HG03520 (cell line): ENCODE measurements at regions not wholly inside any gene's neighbourhood (a gene's known extent, or its start where the extent isn't known, plus 50 kb on each side); places are given as distances from the start of the nearest gene placed in this dataset.

Source experiments
- ATAC-seq: cut with Tn5 transposase; IDR thresholded peaks from one replicate; pipeline ENCODE4 v1.9.1; 2021; ENCODE audit warnings: mild to moderate bottlenecking, moderate library complexity; ENCODE audit not compliant: unreplicated experiment

DNA sequence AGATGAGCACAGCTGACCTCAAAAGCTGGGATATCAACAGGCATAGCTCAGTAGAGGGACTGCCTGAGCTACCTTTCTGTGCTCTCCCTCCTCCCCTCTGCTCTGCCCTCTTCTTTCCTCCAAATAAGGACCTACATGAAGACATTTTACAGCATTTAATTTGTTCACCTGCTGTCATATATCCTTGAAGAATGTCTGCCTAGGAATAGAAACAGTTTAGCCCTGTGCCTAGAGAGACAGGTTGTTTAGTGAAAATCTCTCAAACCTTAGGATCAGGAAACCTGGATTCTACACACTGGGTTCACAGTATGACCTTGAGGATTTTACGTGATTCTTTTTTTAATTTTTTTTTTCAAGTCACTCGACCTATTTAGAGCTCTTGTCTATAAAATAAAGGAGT is 213.0 kb upstream of the SETBP1 start:
- ATAC-seq = no peak

GRCh38 chr18:44473394-44474066 is 207.2 kb upstream of the SETBP1 start:
- ATAC-seq = no peak

- no peak for ATAC-seq
Observed at GRCh38 chr18:44474067-44474411, 206.6 kb upstream of the SETBP1 start.

GRCh38 chr18:44474591-44474990 is 206.1 kb upstream of the SETBP1 start:
- ATAC-seq = no peak

- no peak for ATAC-seq
Observed at GRCh38 chr18:44482761-44483160, 197.9 kb upstream of the SETBP1 start.

GRCh38 chr18:44495151-44495550 is 185.5 kb upstream of the SETBP1 start:
- ATAC-seq = no peak

DNA sequence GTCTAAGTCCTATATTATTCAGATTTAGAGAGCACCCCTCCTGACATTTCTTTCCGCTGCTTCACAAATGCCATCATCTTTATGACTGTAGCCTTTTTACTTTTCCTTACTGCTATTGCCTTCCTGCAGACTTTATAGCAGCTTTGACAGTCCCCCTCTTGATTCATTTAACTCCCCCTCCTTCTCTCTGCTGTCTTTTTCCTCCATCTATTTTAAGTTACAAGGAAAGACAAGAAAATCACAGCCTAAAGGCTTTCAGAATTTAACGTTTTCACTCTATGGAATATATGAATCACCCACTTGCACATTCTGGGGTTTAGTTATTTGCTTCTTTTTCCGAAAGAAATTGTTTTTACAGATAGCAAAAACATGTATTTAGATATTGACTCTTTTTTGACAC is 183.4 kb upstream of the SETBP1 start:
- ATAC-seq = no peak

- ATAC-seq = no peak
Observed at GRCh38 chr18:44497757-44498490, 182.8 kb upstream of the SETBP1 start.

- no peak for ATAC-seq
Observed at GRCh38 chr18:44500808-44501610, 179.7 kb upstream of the SETBP1 start.

GRCh38 chr18:44502221-44502620 is 178.5 kb upstream of the SETBP1 start:
- no peak for ATAC-seq

GRCh38 chr18:44502790-44503189 is 177.9 kb upstream of the SETBP1 start:
- no peak for ATAC-seq

DNA sequence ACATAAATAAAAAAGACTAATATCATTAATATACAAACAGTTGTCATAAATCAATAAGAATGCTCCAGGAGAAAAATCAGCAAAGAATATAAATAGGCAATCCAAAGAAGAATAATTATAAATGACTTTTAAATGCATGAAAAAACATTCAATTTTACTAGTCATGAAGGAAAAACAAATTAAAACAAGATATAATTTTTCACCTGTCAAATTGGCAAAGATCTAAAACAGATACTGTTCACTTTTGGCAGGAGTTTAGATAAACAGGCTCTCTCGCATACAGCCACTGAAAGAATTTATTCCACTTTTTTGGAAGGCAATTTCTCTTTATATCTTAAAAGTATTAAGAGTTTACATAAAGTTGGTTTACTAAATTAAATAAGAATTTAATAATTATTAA is 176.8 kb upstream of the SETBP1 start:
- ATAC-seq = no peak

- ATAC-seq = no peak
Observed at GRCh38 chr18:44507729-44508325, 172.9 kb upstream of the SETBP1 start.

DNA sequence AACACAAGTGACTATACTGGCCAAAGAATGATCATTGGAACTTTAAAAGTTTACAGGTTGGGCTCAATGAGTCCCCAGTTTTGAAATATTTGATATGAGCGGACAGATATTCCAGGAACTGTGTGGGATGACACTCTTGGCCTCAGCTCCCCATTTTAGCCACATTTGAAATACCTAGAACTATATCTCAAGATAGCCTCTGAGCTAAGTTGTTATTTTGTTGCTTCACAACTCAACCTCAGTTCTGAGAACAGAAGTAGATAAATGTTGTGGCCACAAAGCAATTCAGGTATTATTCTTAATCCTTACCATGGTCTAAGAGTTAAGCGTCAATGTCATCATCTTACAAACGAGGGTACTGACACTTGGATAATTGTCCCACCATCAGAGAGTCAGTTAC is 172.2 kb upstream of the SETBP1 start:
- ATAC-seq = no peak

DNA sequence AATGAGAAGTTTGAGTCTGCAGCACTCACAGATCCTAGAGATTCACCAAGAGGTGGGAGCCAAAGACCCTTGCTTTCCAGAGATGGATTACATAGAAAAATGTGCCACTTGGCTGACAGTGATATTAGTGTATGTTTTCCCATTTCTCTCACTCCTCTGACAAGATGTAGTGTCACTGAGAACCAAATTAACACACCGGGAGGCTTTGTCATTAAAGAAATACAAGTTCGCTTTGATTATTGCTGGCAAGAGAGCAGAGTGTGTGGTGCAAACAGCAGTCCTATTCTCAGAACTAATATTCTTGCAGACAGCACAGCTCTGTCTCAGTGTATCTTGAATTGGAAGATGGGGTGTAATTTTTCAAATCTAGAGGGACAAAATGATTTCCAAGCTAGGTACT is 171.6 kb upstream of the SETBP1 start:
- ATAC-seq = no peak

- no peak for ATAC-seq
Observed at GRCh38 chr18:44510390-44510789, 170.3 kb upstream of the SETBP1 start.

DNA sequence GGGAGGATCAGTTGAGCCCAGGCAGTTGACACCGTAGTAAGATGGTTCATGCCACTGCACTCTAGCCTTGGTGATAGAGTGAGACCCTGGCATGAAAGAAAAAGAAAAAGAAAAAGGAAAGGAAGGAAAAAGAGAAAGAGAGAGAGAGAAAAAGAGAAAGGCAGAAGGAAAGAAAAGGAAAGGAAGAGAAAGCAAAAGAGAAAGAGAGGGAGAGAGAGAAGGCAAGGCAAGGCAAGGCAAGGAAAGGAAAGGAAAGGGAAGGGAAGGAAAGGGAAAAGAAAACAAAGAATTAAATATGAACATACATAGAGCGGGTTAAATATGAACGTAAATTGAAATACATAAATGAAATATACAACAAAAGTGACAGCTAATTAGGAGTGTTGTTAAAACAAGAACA is 167.5 kb upstream of the SETBP1 start:
- ATAC-seq = no peak

- no peak for ATAC-seq
Observed at GRCh38 chr18:44514106-44514505, 166.6 kb upstream of the SETBP1 start.

DNA sequence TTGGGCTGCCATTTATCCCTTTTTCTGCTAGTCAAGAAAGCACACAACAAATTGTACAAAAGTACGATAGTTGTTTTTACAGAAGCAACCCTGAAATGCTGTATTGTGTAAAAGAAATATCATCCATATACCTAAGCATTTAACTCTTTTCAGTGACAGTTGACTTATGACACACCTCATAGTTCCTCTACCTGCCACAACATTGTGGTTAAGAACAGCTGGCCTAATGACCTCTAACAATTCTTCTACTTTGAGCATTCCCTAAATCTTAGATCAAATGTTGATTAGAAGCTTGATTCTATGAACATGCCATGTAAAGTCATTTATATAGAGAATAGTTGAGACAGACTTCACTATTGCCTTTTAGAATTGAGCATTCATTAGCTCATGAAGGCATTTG is 165.9 kb upstream of the SETBP1 start:
- no peak for ATAC-seq

DNA sequence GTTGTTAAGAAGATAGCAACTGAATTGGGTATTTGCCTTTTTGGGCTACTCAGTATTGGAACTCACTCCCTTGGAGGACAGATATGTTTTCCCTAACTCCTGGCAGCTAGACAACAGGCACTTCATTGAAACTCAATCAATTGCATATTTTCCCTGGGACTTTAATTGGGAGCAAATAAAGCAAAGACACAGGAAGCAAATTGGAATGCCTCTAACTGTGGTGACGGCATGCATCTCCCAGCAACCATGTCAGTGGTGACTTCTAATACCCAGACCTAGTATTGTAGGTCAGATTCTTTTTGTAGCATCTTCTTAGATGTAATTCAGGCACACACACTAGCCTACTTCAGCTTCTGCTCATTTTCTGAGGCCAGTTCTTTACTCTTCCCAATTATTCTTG is 164.2 kb upstream of the SETBP1 start:
- no peak for ATAC-seq

DNA sequence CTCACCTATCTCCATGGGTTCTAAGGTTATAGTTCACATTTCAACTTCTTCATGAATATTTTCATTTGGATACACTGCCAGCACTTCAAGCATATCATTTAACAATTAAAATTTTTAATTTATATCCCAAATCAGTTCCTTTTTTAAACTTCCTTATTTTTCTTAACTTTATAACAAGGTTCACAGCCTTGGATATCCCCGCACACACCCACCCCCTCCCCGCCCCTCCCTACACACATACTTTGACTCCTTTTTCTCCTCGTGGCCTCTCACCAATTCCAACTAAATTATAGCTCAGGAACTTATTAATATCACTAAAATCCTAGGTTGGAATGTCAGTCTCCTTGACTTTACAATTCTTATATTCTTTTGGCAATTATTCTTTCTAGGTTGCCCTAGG is 163.6 kb upstream of the SETBP1 start:
- no peak for ATAC-seq
